CD4-positive, alpha-beta T cell (primary cell): ENCODE measurements at regions not wholly inside any gene's neighbourhood (a gene's known extent, or its start where the extent isn't known, plus 50 kb on each side); places are given as distances from the start of the nearest gene placed in this dataset.

ENCODE experiments used
- ATAC-seq: fragments of 200-7000 bp; cut with Tn5 transposase; one replicate; pipeline ENCODE4 v1.10.0; 2022; ENCODE audit warnings: mild to moderate bottlenecking; ENCODE audit not compliant: poor library complexity
- CTCF ChIA-PET: fragments of 350-600 bp; sonication (Branson Sonifier 250); formaldehyde crosslinking; loops from one replicate; lab custom pipeline; 2021; ENCODE audit warnings: antibody characterized with exemption, inconsistent platforms; lab: Charles Lee
- POLR2A ChIA-PET: fragments of 350-600 bp; sonication (Branson Sonifier 250); formaldehyde crosslinking; loops from one replicate; lab custom pipeline; 2021; ENCODE audit warnings: antibody characterized with exemption, inconsistent platforms; lab: Charles Lee
- DNase-seq, 14 experiments: peaks; one replicate each; pipeline ENCODE4 v3.0.0-alpha.2; 2013 to 2020; ENCODE audit warnings: mixed read lengths in 2 of 14
- H3K27ac ChIP-seq, 2 donors: one replicate each; pipeline versions ENCODE4 v1.5.1 to v1.7.0; 2013; ENCODE audit warnings: low read length in 2 of 2, low read depth in 1 of 2, mild to moderate bottlenecking in 1 of 2
- H3K27me3 ChIP-seq, 2 experiments: 1 replicate in 1 of 2; 2 replicates in 1 of 2; pipeline versions ENCODE4 v1.6.1 to v1.7.0; 2013; ENCODE audit warnings: low read length in 2 of 2, control low read depth in 1 of 2, mild to moderate bottlenecking in 1 of 2, moderate library complexity in 1 of 2; ENCODE audit not compliant: insufficient read depth in 2 of 2, control insufficient read depth in 1 of 2
- H3K36me3 ChIP-seq: one replicate; pipeline ENCODE4 v1.6.1; 2013; ENCODE audit warnings: low read length, control low read depth; ENCODE audit not compliant: insufficient read depth
- H3K4me1 ChIP-seq: one replicate; pipeline ENCODE4 v1.6.1; 2013; ENCODE audit warnings: low read length, control low read depth; ENCODE audit not compliant: insufficient read depth
- H3K4me3 ChIP-seq: one replicate; pipeline ENCODE4 v1.5.1; 2013; ENCODE audit warnings: mild to moderate bottlenecking, low read length, moderate library complexity
- H3K9me3 ChIP-seq, 2 experiments: 1 replicate in 1 of 2; 2 replicates in 1 of 2; pipeline versions ENCODE4 v1.6.1 to v1.7.0; 2013; ENCODE audit warnings: low read length in 2 of 2, mild to moderate bottlenecking in 2 of 2, control low read depth in 1 of 2, moderate library complexity in 1 of 2; ENCODE audit not compliant: control insufficient read depth in 1 of 2, insufficient read depth in 1 of 2
- H3K27ac Mint-ChIP-seq: one replicate; pipeline ENCODE4 v1.8.0; 2020; ENCODE audit warnings: mixed read lengths
- H3K27me3 Mint-ChIP-seq: one replicate; pipeline ENCODE4 v1.8.0; 2021; ENCODE audit warnings: mixed read lengths
- H3K36me3 Mint-ChIP-seq: one replicate; pipeline ENCODE4 v1.8.0; 2021; ENCODE audit warnings: low read depth, mixed read lengths
- H3K4me1 Mint-ChIP-seq: one replicate; pipeline ENCODE4 v1.8.0; 2021; ENCODE audit warnings: low read depth, mixed read lengths
- H3K4me3 Mint-ChIP-seq: one replicate; pipeline ENCODE4 v1.8.0; 2020; ENCODE audit warnings: mild to moderate bottlenecking, mixed read lengths
- H3K9me3 Mint-ChIP-seq: one replicate; pipeline ENCODE4 v1.8.0; 2020; ENCODE audit warnings: mixed read lengths
- CTCF ChIP-seq: fragments of 200-600 bp; IDR thresholded peaks from one replicate; pipeline ENCODE4 v1.8.0; 2022; ENCODE audit warnings: antibody characterized with exemption, mild to moderate bottlenecking
- intact Hi-C, 2 experiments: fragments of 100-400 bp; cut with DNase I in 1 of 2; cut with micrococcal nuclease in 1 of 2; formaldehyde crosslinking; loops; one replicate each; pipeline versions ENCODE4 v1.15.1 to v1.9.0; 2023 to 2025; cut with DNase I, micrococcal nuclease

- H3K27ac Mint-ChIP-seq = no peak overlapping the region
- Histone ChIP-seq H3K27me3 (no peaks in the 10 kb centered on the region), H3K4me1 (no peaks in the 10 kb centered on the region), H3K27ac (no peak overlapping the region), H3K9me3 (no peaks in the 10 kb centered on the region), H3K4me3 (no peak overlapping the region), H3K36me3 (no peaks in the 10 kb centered on the region)
- no peak overlapping the region for H3K4me3 Mint-ChIP-seq
- TF ChIP-seq CTCF = no peak
- ATAC-seq = no peak
- no peak for DNase-seq
- H3K9me3 Mint-ChIP-seq = no peaks in the 10 kb centered on the region
- no peaks in the 10 kb centered on the region for H3K27me3 Mint-ChIP-seq
- no peaks in the 10 kb centered on the region for H3K4me1 Mint-ChIP-seq
- ChIA-PET POLR2A (no interaction called here), CTCF (no interaction called here)
- no peaks in the 10 kb centered on the region for H3K36me3 Mint-ChIP-seq
- intact Hi-C loops = loop anchor here in 1 of 2 experiments (10.0 kb wide), 1 partner anchor 321 kb away; no protein-coding TSS in a partner anchor
Observed at GRCh38 chr4:100746141-100746739, 228.4 kb upstream of the EMCN start.

GRCh38 chr4:100742045-100742444 lies 224.2 kb upstream of the EMCN start:
- H3K27ac Mint-ChIP-seq = no peak overlapping the region
- Histone ChIP-seq H3K9me3 (no peaks in the 10 kb centered on the region), H3K4me1 (no peaks in the 10 kb centered on the region), H3K4me3 (no peak overlapping the region), H3K36me3 (no peaks in the 10 kb centered on the region), H3K27ac (no peak overlapping the region), H3K27me3 (no peaks in the 10 kb centered on the region)
- no peaks in the 10 kb centered on the region for H3K27me3 Mint-ChIP-seq
- no peaks in the 10 kb centered on the region for H3K9me3 Mint-ChIP-seq
- ChIA-PET CTCF (no interaction called here), POLR2A (no interaction called here)
- DNase-seq = peak in 2 of 14 experiments; percentile 1 to 5
- H3K4me1 Mint-ChIP-seq = no peaks in the 10 kb centered on the region
- no peak for TF ChIP-seq CTCF
- intact Hi-C loops = loop anchor here in 1 of 2 experiments (10.0 kb wide), 1 partner anchor 317 kb away; no protein-coding TSS in a partner anchor
- H3K4me3 Mint-ChIP-seq = no peak overlapping the region
- no peak for ATAC-seq
- no peaks in the 10 kb centered on the region for H3K36me3 Mint-ChIP-seq

- Mint-ChIP-seq H3K36me3 (no peaks in the 10 kb centered on the region), H3K4me3 (no peak overlapping the region), H3K4me1 (no peaks in the 10 kb centered on the region), H3K9me3 (no peaks in the 10 kb centered on the region), H3K27ac (no peak overlapping the region), H3K27me3 (no peaks in the 10 kb centered on the region)
- no peak for TF ChIP-seq CTCF
- Histone ChIP-seq H3K9me3 (no peaks in the 10 kb centered on the region), H3K27ac (no peak overlapping the region), H3K4me3 (no peak overlapping the region), H3K27me3 (no peaks in the 10 kb centered on the region), H3K4me1 (no peaks in the 10 kb centered on the region), H3K36me3 (no peaks in the 10 kb centered on the region)
- CTCF ChIA-PET = no interaction called here
- ATAC-seq (no peak), DNase-seq (no peak)
- intact Hi-C loops = no loop called here
- POLR2A ChIA-PET = no interaction called here
Observed at GRCh38 chr4:100739426-100739825, 221.6 kb upstream of the EMCN start.
